Spleen (tissue), 11 donors: ENCODE measurements at regions not wholly inside any gene's neighbourhood (a gene's known extent, or its start where the extent isn't known, plus 50 kb on each side); places are given as distances from the start of the nearest gene placed in this dataset.

Experiments
- DNase-seq: peaks from one replicate; pipeline ENCODE4 v3.0.0-alpha.2; 2020
- H3K27ac ChIP-seq, 8 donors: fragments of 200-600 bp; sonication (generic) in 7 of 8; 1 replicate in 4 of 8; 2 replicates in 4 of 8; pipeline versions ENCODE4 v1.5.0 to v1.8.0; 2016 to 2021; ENCODE audit warnings: inconsistent platforms in 4 of 8, mild to moderate bottlenecking in 4 of 8, moderate library complexity in 1 of 8
- H3K27me3 ChIP-seq, 7 donors: fragments of 200-600 bp; sonication (generic) in 6 of 7; replicated peaks in 1 of 7; 1 replicate in 4 of 7; 2 replicates in 3 of 7; pipeline versions ENCODE4 v1.5.0 to v1.8.0; 2016 to 2021; ENCODE audit warnings: inconsistent platforms in 3 of 7, mild to moderate bottlenecking in 1 of 7
- H3K36me3 ChIP-seq, 6 donors: fragments of 200-600 bp; sonication (generic) in 5 of 6; 1 replicate in 4 of 6; 2 replicates in 2 of 6; pipeline versions ENCODE4 v1.5.0 to v1.8.0; 2016 to 2021; ENCODE audit warnings: inconsistent platforms in 2 of 6
- H3K4me1 ChIP-seq, 6 donors: fragments of 200-600 bp; sonication (generic) in 5 of 6; 1 replicate in 3 of 6; 2 replicates in 3 of 6; pipeline versions ENCODE4 v1.5.0 to v1.8.0; 2016 to 2021; ENCODE audit warnings: inconsistent platforms in 3 of 6
- H3K4me3 ChIP-seq, 8 donors: fragments of 200-600 bp; sonication (generic) in 7 of 8; 1 replicate in 4 of 8; 2 replicates in 4 of 8; pipeline versions ENCODE4 v1.5.0 to v1.8.0; 2016 to 2021; ENCODE audit warnings: inconsistent platforms in 4 of 8, mild to moderate bottlenecking in 4 of 8, moderate library complexity in 2 of 8
- H3K9me3 ChIP-seq, 8 donors: fragments of 200-600 bp; sonication (generic) in 7 of 8; 1 replicate in 4 of 8; 2 replicates in 4 of 8; pipeline versions ENCODE4 v1.5.0 to v1.8.0; 2016 to 2021; ENCODE audit warnings: inconsistent platforms in 4 of 8
- POLR2A ChIP-seq, 3 donors: fragments of 450-650 bp; IDR thresholded peaks; one replicate each; pipeline ENCODE4 v1.5.1; 2017; ENCODE audit warnings: antibody characterized with exemption in 3 of 3, mild to moderate bottlenecking in 1 of 3
- POLR2AphosphoS5 ChIP-seq, 3 donors: sonication (generic); formaldehyde crosslinking; IDR thresholded peaks; one replicate each; pipeline ENCODE4 v1.5.1; 2017; ENCODE audit warnings: antibody characterized with exemption in 3 of 3
- WGBS, 5 donors: extraction: QIAGEN DNeasy Blood & Tissue Kit in 3 of 5; methylation state at CpG; one replicate each; pipeline versions ENCODE4 v1.1.5 to v1.1.7; 2013 to 2018; 5-methylcytosine and 5-hydroxymethylcytosine counted together
- intact Hi-C: fragments of 100-400 bp; cut with DNase I; formaldehyde crosslinking; loops from one replicate; pipeline ENCODE4 v1.15.0; 2023; ENCODE audit warnings: low total_unique reads
- TF ChIP-seq, protein P1 (sequence below), 11 experiments: fragments of 200-600 bp in 7 of 11; fragments of 450-650 bp in 4 of 11; sonication (generic) in 4 of 11; IDR thresholded peaks in 8 of 11; conservative IDR thresholded peaks in 3 of 11; 1 replicate in 7 of 11; 2 replicates in 4 of 11; pipeline versions ENCODE4 v1.4.0 to v1.8.0; 2016 to 2021; ENCODE audit warnings: antibody characterized with exemption in 11 of 11, inconsistent platforms in 4 of 11, mild to moderate bottlenecking in 1 of 11
- donor health status: healthy with polysubstance abuse.
- donor health status: DM: no; HTN: no; CAD: no; lungs with moderate emphysema.
- donor health status: DM: no; HTN: no; CAD: no.
- donor health status: Bipolar disorder and iron deficiency.
- donor health status: healthy.
- donor health status: DM: no; HTN: no; CAD: no.
- donor health status: DM: yes; HTN: yes; CAD: no.

GRCh38 chr14:97200245-97200644 is 403.1 kb downstream of the VRK1 start:
- H3K4me1 ChIP-seq, result no peaks in the 10 kb centered on the region
- no peak for DNase-seq
- no peak for TF ChIP-seq POLR2A (IDR thresholded peaks at IDR 0.05)
- TF ChIP-seq, protein P1, sequence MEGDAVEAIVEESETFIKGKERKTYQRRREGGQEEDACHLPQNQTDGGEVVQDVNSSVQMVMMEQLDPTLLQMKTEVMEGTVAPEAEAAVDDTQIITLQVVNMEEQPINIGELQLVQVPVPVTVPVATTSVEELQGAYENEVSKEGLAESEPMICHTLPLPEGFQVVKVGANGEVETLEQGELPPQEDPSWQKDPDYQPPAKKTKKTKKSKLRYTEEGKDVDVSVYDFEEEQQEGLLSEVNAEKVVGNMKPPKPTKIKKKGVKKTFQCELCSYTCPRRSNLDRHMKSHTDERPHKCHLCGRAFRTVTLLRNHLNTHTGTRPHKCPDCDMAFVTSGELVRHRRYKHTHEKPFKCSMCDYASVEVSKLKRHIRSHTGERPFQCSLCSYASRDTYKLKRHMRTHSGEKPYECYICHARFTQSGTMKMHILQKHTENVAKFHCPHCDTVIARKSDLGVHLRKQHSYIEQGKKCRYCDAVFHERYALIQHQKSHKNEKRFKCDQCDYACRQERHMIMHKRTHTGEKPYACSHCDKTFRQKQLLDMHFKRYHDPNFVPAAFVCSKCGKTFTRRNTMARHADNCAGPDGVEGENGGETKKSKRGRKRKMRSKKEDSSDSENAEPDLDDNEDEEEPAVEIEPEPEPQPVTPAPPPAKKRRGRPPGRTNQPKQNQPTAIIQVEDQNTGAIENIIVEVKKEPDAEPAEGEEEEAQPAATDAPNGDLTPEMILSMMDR (IDR thresholded peaks at IDR 0.05 in 8 of 11, conservative IDR thresholded peaks at IDR 0.05 in 3 of 11), result no peak
- TF ChIP-seq POLR2AphosphoS5 (IDR thresholded peaks at IDR 0.05), result no peak
- H3K9me3 ChIP-seq, result peaks cover 0 to 14% (median 6%) of the 10 kb centered on the region in 8 donors
- H3K27ac ChIP-seq, result no peak overlapping the region
- peaks cover 0 to 12% (median 0%) of the 10 kb centered on the region in 7 donors for H3K27me3 ChIP-seq
- H3K36me3 ChIP-seq, result no peaks in the 10 kb centered on the region
- intact Hi-C loops, result no loop called here
- H3K4me3 ChIP-seq, result no peak overlapping the region
- 87 to 95% (median 89%) methylated on average over 4 of the region's 4 CpGs for WGBS, 5 donors

- intact Hi-C loops, result no loop called here
- no peaks in the 10 kb centered on the region for H3K9me3 ChIP-seq
Measured at GRCh38 chr14:97206916-97207315, 409.7 kb downstream of the VRK1 start.

DNA sequence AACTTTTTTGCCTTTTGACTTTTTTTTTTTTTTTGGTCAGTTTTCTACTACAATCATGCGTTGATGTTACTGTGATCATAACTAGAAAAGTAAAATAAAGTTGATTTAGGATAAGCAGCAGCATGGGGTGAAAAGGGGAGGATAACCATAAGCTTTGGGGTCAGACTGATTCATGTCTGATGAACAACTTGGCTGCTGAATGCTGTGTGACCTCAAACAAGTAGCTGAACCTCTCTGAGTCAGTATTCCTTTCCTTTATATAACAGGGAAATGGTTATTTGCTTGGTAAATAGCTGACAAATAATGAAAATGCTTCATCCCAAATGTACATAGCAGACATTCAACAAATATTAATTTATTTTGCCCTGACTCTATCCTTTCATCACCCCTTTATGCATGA is 413.0 kb downstream of the VRK1 start:
- no peak for DNase-seq
- Histone ChIP-seq H3K27me3 (no peaks in the 10 kb centered on the region), H3K36me3 (no peaks in the 10 kb centered on the region), H3K9me3 (no peaks in the 10 kb centered on the region), H3K4me3 (no peak overlapping the region), H3K4me1 (no peaks in the 10 kb centered on the region), H3K27ac (no peak overlapping the region)
- intact Hi-C loops, result no loop called here
- 85 to 100% (median 89%) methylated on average over 1 of the region's 1 CpG for WGBS, 5 donors
- TF ChIP-seq, protein P1 (IDR thresholded peaks at IDR 0.05 in 8 of 11, conservative IDR thresholded peaks at IDR 0.05 in 3 of 11), result no peak
- no peak for TF ChIP-seq POLR2AphosphoS5 (IDR thresholded peaks at IDR 0.05)
- TF ChIP-seq POLR2A (IDR thresholded peaks at IDR 0.05), result no peak

More at GRCh38 chr14:97206916-97207315, 409.7 kb downstream of the VRK1 start:
- DNase-seq, result no peak
- Histone ChIP-seq H3K36me3 (no peaks in the 10 kb centered on the region), H3K27ac (no peak overlapping the region), H3K4me1 (no peaks in the 10 kb centered on the region), H3K27me3 (no peaks in the 10 kb centered on the region), H3K4me3 (no peak overlapping the region)
- WGBS, 5 donors, result 87 to 92% (median 89%) methylated on average over 11 of the region's 11 CpGs
- TF ChIP-seq, protein P1 (IDR thresholded peaks at IDR 0.05 in 8 of 11, conservative IDR thresholded peaks at IDR 0.05 in 3 of 11), result no peak
- no peak for TF ChIP-seq POLR2AphosphoS5 (IDR thresholded peaks at IDR 0.05)
- TF ChIP-seq POLR2A (IDR thresholded peaks at IDR 0.05), result no peak

GRCh38 chr14:97212399-97212798 is 415.2 kb downstream of the VRK1 start:
- 79 to 83% (median 83%) methylated on average over 2 of the region's 2 CpGs for WGBS, 5 donors
- Histone ChIP-seq H3K4me3 (no peak overlapping the region), H3K27ac (no peak overlapping the region), H3K27me3 (peaks cover 0 to 5% (median 0%) of the 10 kb centered on the region in 7 donors), H3K9me3 (no peaks in the 10 kb centered on the region), H3K4me1 (no peaks in the 10 kb centered on the region), H3K36me3 (no peaks in the 10 kb centered on the region)
- intact Hi-C loops, result no loop called here
- no peak for TF ChIP-seq POLR2AphosphoS5 (IDR thresholded peaks at IDR 0.05)
- TF ChIP-seq POLR2A (IDR thresholded peaks at IDR 0.05), result no peak
- TF ChIP-seq, protein P1 (IDR thresholded peaks at IDR 0.05 in 8 of 11, conservative IDR thresholded peaks at IDR 0.05 in 3 of 11), result no peak
- no peak for DNase-seq
